ENCODE measurements at regions not wholly inside any gene's neighbourhood (a gene's known extent, or its start where the extent isn't known, plus 50 kb on each side); places are given as distances from the start of the nearest gene placed in this dataset.
"Not testable (repeated sequence)": the region's sequence is repeated elsewhere in the genome, so short reads cannot be mapped to it uniquely, and the experiment has no call there.

DNA sequence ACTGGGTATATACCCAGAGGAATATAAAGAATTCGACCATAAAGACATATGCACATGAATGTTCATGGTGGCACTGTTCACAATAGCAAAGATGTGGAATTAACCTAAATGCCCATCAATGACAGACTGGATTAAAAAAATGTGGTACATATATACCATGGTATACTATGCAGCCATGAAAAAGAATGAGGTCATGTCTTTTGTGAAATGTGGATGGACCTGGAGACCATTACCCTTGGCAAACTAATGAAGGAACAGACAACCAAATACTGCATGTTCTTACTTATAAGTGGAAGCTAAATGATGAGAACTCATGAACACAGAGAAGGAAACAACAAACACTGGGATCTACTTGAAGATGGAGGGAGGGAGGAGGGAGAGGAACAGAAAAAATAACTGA, 186.7 kb upstream of the SSTR4 start:
- Histone ChIP-seq H3K36me3 (ENCODE audit: control insufficient read depth in 2 of 2, insufficient read depth in 2 of 2, low read length in 1 of 2) (no peaks in the 10 kb centered on the region), H3K4me3 (no peak overlapping the region), H3K4me2 (ENCODE audit: control insufficient read depth, insufficient read depth) (no peak overlapping the region), H2AFZ (ENCODE audit: control insufficient read depth, low read depth, low read length) (no peak overlapping the region), H3K9ac (ENCODE audit: control insufficient read depth, insufficient read depth, low read length) (no peak overlapping the region), H3K27ac (ENCODE audit: control insufficient read depth, insufficient read depth) (no peak overlapping the region), H3K4me1 (ENCODE audit: control insufficient read depth, insufficient read depth, low read length) (no peaks in the 10 kb centered on the region), H3K27me3 (replicated peaks in 1 of 2; ENCODE audit: control insufficient read depth in 2 of 2, insufficient read depth in 2 of 2, low read length in 1 of 2) (no peaks in the 10 kb centered on the region), H4K20me1 (ENCODE audit: control insufficient read depth, insufficient read depth) (no peaks in the 10 kb centered on the region), H3K9me3 (replicated peaks; ENCODE audit: control insufficient read depth, insufficient read depth, low read length) (no peaks in the 10 kb centered on the region; the same call in 2 of the 3 replicates), H3K79me2 (ENCODE audit: control insufficient read depth, insufficient read depth, low read length) (no peaks in the 10 kb centered on the region)
- FAIRE-seq (no peak), ATAC-seq (no peak), DNase-seq (ENCODE audit: low read depth, low spot score) (no peak)
- BruUV-seq (replicated peaks), result no TSS peak
- ChIA-PET RAD21 (ENCODE audit: unreplicated experiment) (no interaction called here), POLR2A (no interaction called here), CTCF (no interaction called here), SMC1A (ENCODE audit: uncharacterized antibody, unreplicated experiment) (no interaction called here)
- TF ChIP-seq EZH2 (IDR thresholded peaks at IDR 0.05; ENCODE audit: borderline replicate concordance, control insufficient read depth, low read depth, low read length) (no peak), SMAD5 (IDR thresholded peaks at IDR 0.05; ENCODE audit: low read depth) (no peak), TCF7 (IDR thresholded peaks at IDR 0.05; ENCODE audit: borderline replicate concordance) (no peak)
- WGBS (ENCODE audit: insufficient coverage, insufficient replicate concordance, low lambda C conversion rate, missing lambda C conversion rate), result 0% methylated on average over 1 of the region's 1 CpG
- intact Hi-C loops (cut with micrococcal nuclease; ENCODE audit: unreplicated experiment) (no loop called here), in situ Hi-C loops (cut with MboI) (no loop called here)

DNA sequence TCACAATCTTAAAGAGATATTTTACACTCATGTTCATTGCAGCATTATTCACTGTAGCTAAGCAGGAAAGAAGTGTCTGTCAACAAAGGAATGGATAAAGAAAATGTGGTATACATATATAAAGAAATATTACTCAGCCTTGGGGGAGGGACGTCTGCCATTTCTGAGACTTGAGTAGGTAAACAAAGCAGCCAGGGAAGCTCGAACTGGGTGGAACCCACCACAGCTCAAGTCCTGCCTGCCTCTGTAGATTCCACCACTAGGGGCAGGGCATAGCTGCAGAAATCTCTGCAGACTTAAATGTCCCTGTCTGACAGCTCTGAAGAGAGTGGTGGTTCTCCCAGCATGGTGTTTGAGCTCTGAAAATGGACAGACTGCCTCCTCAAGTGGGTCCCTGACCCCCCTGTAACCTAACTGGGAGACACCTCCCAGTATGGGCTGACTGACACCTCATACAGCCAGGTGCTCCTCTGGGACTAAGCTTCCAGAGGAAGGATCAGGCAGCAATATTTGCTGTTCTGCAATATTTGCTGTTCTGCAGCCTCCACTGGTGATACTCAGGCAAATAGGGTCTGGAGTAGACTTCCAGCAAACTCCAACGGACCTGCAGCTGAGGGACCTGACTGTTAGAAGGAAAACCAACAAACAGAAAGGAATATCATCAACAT, 183.3 kb upstream of the SSTR4 start:
- H3K4me3 ChIP-seq; H3K36me3 ChIP-seq (ENCODE audit: control insufficient read depth in 2 of 2, insufficient read depth in 2 of 2, low read length in 1 of 2); H3K4me2 ChIP-seq (ENCODE audit: control insufficient read depth, insufficient read depth); H4K20me1 ChIP-seq (ENCODE audit: control insufficient read depth, insufficient read depth); H3K79me2 ChIP-seq (ENCODE audit: control insufficient read depth, insufficient read depth, low read length); POLR2A ChIA-PET; DNase-seq (ENCODE audit: low read depth, low spot score); H3K4me1 ChIP-seq (ENCODE audit: control insufficient read depth, insufficient read depth, low read length); H3K9ac ChIP-seq (ENCODE audit: control insufficient read depth, insufficient read depth, low read length); in situ Hi-C loops (cut with MboI); H3K27ac ChIP-seq (ENCODE audit: control insufficient read depth, insufficient read depth); H3K9me3 ChIP-seq (replicated peaks; ENCODE audit: control insufficient read depth, insufficient read depth, low read length); BruUV-seq (replicated peaks); H2AFZ ChIP-seq (ENCODE audit: control insufficient read depth, low read depth, low read length); H3K27me3 ChIP-seq (replicated peaks in 1 of 2; ENCODE audit: control insufficient read depth in 2 of 2, insufficient read depth in 2 of 2, low read length in 1 of 2): not testable (repeated sequence)
- peak; percentile 64 for FAIRE-seq
- intact Hi-C loops (cut with micrococcal nuclease; ENCODE audit: unreplicated experiment), result loop anchor here (10.0 kb wide), 1 partner anchor 123 kb away; no protein-coding TSS in a partner anchor
- 0% methylated on average over 3 of the region's 3 CpGs for WGBS (ENCODE audit: insufficient coverage, insufficient replicate concordance, low lambda C conversion rate, missing lambda C conversion rate)
- ChIA-PET CTCF (interaction anchor here (0.6 to 2.6 kb wide), 30 partner anchors 10 to 595 kb away, joined by 3 to 25 read pairs (median 4); no protein-coding TSS in a partner anchor), SMC1A (ENCODE audit: uncharacterized antibody, unreplicated experiment) (interaction anchor here (0.6 to 3.6 kb wide), 6 partner anchors 56 to 383 kb away, joined by 3 to 21 read pairs (median 4); no protein-coding TSS in a partner anchor), RAD21 (ENCODE audit: unreplicated experiment) (interaction anchor here (0.7 to 2.4 kb wide), 8 partner anchors 57 to 382 kb away, joined by 3 to 16 read pairs (median 4); no protein-coding TSS in a partner anchor)
- ATAC-seq, result peak; percentile 67
- peak; percentile 47; the same call in 1 of the 2 replicates for TF ChIP-seq RAD21 (IDR thresholded peaks at IDR 0.05; ENCODE audit: insufficient read depth, low read depth, low read length)
- TF ChIP-seq, protein P1, sequence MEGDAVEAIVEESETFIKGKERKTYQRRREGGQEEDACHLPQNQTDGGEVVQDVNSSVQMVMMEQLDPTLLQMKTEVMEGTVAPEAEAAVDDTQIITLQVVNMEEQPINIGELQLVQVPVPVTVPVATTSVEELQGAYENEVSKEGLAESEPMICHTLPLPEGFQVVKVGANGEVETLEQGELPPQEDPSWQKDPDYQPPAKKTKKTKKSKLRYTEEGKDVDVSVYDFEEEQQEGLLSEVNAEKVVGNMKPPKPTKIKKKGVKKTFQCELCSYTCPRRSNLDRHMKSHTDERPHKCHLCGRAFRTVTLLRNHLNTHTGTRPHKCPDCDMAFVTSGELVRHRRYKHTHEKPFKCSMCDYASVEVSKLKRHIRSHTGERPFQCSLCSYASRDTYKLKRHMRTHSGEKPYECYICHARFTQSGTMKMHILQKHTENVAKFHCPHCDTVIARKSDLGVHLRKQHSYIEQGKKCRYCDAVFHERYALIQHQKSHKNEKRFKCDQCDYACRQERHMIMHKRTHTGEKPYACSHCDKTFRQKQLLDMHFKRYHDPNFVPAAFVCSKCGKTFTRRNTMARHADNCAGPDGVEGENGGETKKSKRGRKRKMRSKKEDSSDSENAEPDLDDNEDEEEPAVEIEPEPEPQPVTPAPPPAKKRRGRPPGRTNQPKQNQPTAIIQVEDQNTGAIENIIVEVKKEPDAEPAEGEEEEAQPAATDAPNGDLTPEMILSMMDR (IDR thresholded peaks at IDR 0.05 in 2 of 3, conservative IDR thresholded peaks at IDR 0.05 in 1 of 3; ENCODE audit: control insufficient read depth in 2 of 3, extremely low read depth in 1 of 3, insufficient read depth in 1 of 3, low read depth in 3 of 3, low read length in 3 of 3), result peak; percentile 33 to 58 (median 56)
- TF ChIP-seq YY1 (IDR thresholded peaks at IDR 0.05; ENCODE audit: low read depth, low read length), result 0 out of 2 replicates have a peak, but pooled peaks have one; percentile 17

Measured in GM12878 (cell line).